ENCODE measurements at regions not wholly inside any gene's neighbourhood (a gene's known extent, or its start where the extent isn't known, plus 50 kb on each side); places are given as distances from the start of the nearest gene placed in this dataset.

DNA sequence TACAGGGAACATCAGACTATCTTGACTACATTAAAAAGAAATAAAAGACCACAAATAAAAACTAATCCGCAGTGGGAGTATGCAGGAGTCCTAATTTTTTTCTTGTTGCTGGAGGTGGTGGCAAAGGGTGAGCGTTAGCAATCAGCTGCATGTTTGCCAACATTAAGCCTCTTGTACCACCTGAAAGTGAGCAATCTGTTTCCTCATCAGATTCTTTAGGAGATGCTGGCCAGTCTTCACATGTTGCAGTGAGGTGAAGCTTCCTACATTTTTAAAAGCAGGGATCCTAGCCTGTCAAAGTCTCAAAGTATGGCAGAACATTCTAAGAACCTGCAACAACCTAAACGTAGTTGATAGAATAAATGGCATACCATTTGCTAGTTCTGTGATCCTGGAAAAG is 162.2 kb upstream of the MEF2C start:
- no peak for TF ChIP-seq CTCF (IDR thresholded peaks at IDR 0.05; ENCODE audit: low read depth, low read length)
- no peak overlapping the region for H3K4me3 ChIP-seq (ENCODE audit: low read depth, low read length)

DNA sequence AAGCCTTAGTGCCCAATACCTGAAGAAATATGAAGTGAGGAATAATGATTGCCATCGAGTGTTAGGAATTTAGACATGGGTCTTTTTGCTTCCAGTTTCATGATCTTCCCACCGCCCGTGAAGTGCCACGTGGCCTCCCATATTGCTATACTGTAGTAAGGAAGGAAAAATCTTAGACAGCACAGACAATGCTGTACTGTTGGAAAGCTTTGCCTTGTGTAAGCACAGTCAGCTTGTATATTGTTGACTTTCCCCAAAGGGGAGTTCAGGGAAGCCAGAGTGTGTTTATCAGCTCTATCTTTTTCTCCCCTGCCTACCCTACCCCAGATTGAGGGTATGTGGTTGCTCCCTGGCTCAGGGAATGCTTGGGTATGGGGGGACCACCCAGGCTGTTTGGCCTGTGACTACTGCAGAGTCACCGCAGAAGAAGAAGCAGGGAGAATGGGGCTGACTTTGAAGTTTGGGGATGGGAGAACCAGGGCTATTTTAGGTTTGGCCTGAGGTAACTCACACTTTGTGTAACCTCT is 161.8 kb upstream of the MEF2C start:
- no peak overlapping the region for H3K4me3 ChIP-seq (ENCODE audit: low read depth, low read length)
- no peak for TF ChIP-seq CTCF (IDR thresholded peaks at IDR 0.05; ENCODE audit: low read depth, low read length)

DNA sequence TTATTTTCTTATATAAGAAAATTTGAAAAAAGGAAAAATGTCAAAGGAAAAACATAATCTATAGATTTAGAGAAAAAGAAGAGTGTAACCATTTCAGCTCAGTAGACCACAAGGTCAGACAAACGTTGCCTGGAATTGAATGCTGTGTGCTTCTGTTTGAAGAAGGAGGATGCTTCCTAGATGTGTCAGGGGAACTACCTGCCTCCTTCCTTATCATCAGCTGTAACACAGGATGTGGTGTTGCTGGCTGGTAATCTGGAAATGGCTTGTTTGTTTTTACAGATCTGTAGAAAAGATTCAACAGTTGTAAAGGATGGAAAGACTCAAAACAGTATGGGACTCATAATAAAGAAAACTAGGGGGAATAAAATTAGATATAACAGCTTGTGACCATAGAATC is 160.7 kb upstream of the MEF2C start:
- no peak overlapping the region for H3K4me3 ChIP-seq (ENCODE audit: low read depth, low read length)
- TF ChIP-seq CTCF (IDR thresholded peaks at IDR 0.05; ENCODE audit: low read depth, low read length): no peak

- no peak for TF ChIP-seq CTCF (IDR thresholded peaks at IDR 0.05; ENCODE audit: low read depth, low read length)
- H3K4me3 ChIP-seq (ENCODE audit: low read depth, low read length): no peak overlapping the region
Measured at GRCh38 chr5:89042746-89043145, 159.8 kb upstream of the MEF2C start.

GRCh38 chr5:89041976-89042375 is 159.0 kb upstream of the MEF2C start:
- no peak overlapping the region for H3K4me3 ChIP-seq (ENCODE audit: low read depth, low read length)

GRCh38 chr5:89041249-89041779 is 158.3 kb upstream of the MEF2C start:
- no peak overlapping the region for H3K4me3 ChIP-seq (ENCODE audit: low read depth, low read length)
- TF ChIP-seq CTCF (IDR thresholded peaks at IDR 0.05; ENCODE audit: low read depth, low read length): no peak

More at GRCh38 chr5:89041976-89042375, 159.0 kb upstream of the MEF2C start:
- TF ChIP-seq CTCF (IDR thresholded peaks at IDR 0.05; ENCODE audit: low read depth, low read length): no peak

DNA sequence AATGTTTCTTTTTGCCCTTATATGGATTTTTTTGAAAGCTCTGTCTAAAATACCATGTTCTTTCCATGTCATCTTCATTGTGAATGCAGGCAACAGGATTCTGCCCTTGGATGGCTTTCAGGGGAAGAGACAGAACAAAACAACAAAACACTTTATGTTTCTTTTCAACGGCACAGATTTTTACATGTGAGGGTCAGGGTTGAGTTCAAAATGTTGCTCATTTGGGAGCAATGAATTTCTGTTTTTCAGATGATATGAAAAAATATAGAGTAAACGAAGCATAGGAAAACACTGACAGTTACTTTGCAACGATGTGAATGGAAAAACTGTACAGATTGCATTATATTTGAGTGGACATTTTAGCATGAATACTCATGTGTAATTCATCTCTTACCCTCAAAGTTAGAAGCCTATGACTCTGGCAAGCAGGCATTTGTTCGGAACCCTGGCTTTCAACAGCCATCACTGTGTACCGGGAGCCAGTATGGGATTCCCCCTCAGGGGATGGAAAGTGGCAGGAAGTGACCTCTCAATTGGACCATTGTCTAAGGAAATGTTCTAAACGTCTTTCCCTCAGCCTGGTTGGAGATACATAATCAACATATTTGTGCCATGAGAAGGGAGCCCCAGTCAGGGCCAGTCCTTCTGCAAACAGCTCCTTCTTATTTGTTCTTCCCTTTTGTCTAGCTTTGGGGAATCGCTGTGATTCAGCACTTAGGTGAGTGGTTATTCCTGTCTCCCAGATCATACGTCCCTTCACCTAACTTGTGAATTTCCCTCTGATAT is 153.9 kb upstream of the MEF2C start:
- no peak for TF ChIP-seq CTCF (IDR thresholded peaks at IDR 0.05; ENCODE audit: low read depth, low read length)
- H3K4me3 ChIP-seq (ENCODE audit: low read depth, low read length): no peak overlapping the region

Measured in WI38 (cell line).